Adrenal gland (tissue), 9 donors: ENCODE measurements at regions not wholly inside any gene's neighbourhood (a gene's known extent, or its start where the extent isn't known, plus 50 kb on each side); places are given as distances from the start of the nearest gene placed in this dataset.

Source experiments
- DNase-seq, 7 donors: peaks; one replicate each; pipeline ENCODE4 v3.0.0-alpha.2; 2019 to 2020
- H3K27ac ChIP-seq, 5 donors: fragments of 200-600 bp; sonication (generic) in 4 of 5; 1 replicate in 3 of 5; 2 replicates in 2 of 5; pipeline versions ENCODE4 v1.5.1 to v1.8.0; 2016 to 2020; ENCODE audit warnings: mild to moderate bottlenecking in 1 of 5
- H3K27me3 ChIP-seq: fragments of 200-600 bp; 2 replicates; pipeline ENCODE4 v1.8.0; 2021
- H3K36me3 ChIP-seq, 2 donors: fragments of 200-600 bp; replicated peaks in 1 of 2; 1 replicate in 1 of 2; 2 replicates in 1 of 2; pipeline versions ENCODE4 v1.5.1 to v1.8.0; 2018 to 2022
- H3K4me1 ChIP-seq, 2 donors: fragments of 200-600 bp; replicated peaks in 1 of 2; 1 replicate in 1 of 2; 2 replicates in 1 of 2; pipeline versions ENCODE4 v1.5.1 to v1.8.0; 2018 to 2021
- H3K4me3 ChIP-seq, 4 donors: fragments of 200-600 bp; sonication (generic) in 3 of 4; one replicate each; pipeline ENCODE4 v1.5.1; 2016 to 2018
- H3K9me3 ChIP-seq, 3 donors: fragments of 200-600 bp; sonication (generic) in 1 of 3; replicated peaks in 1 of 3; 1 replicate in 2 of 3; 2 replicates in 1 of 3; pipeline versions ENCODE4 v1.5.1 to v1.8.0; 2016 to 2021
- POLR2A ChIP-seq, 2 donors: fragments of 450-650 bp; IDR thresholded peaks; one replicate each; pipeline ENCODE4 v1.6.1; 2017; ENCODE audit warnings: antibody characterized with exemption in 2 of 2, mild to moderate bottlenecking in 2 of 2, moderate library complexity in 1 of 2
- WGBS, 4 donors: extraction: QIAGEN DNeasy Blood & Tissue Kit in 2 of 4; methylation state at CpG; one replicate each; pipeline versions ENCODE4 v1.1.5 to v1.1.7; 2013 to 2017; 5-methylcytosine and 5-hydroxymethylcytosine counted together
- intact Hi-C, 2 donors: fragments of 100-400 bp; cut with DNase I; formaldehyde crosslinking; loops; one replicate each; pipeline versions ENCODE4 v1.14.1 to v1.15.0; 2022 to 2023
- TF ChIP-seq, protein P1 (sequence below), 6 experiments: fragments of 450-650 bp in 4 of 6; fragments of 200-600 bp in 2 of 6; sonication (generic) in 1 of 6; IDR thresholded peaks; 1 replicate in 5 of 6; 2 replicates in 1 of 6; pipeline versions ENCODE4 v1.5.1 to v1.8.0; 2016 to 2021; ENCODE audit warnings: antibody characterized with exemption in 6 of 6, mild to moderate bottlenecking in 2 of 6, moderate library complexity in 1 of 6
- donor health status: healthy with polysubstance abuse.
- donor health status: Bipolar disorder and iron deficiency.
- donor health status: DM: yes; HTN: yes; CAD: no.
- donor health status: DM: no; HTN: no; CAD: no.
- donor health status: DM: no; HTN: no; CAD: no.

GRCh38 chr6:40735521-40735920, 148.4 kb upstream of the LRFN2 start:
- Histone ChIP-seq H3K27ac (no peak overlapping the region), H3K4me3 (no peak overlapping the region), H3K36me3 (no peaks in the 10 kb centered on the region), H3K27me3 (no peaks in the 10 kb centered on the region), H3K4me1 (no peaks in the 10 kb centered on the region), H3K9me3 (no peaks in the 10 kb centered on the region)
- TF ChIP-seq POLR2A (IDR thresholded peaks at IDR 0.05): no peak
- TF ChIP-seq, protein P1, sequence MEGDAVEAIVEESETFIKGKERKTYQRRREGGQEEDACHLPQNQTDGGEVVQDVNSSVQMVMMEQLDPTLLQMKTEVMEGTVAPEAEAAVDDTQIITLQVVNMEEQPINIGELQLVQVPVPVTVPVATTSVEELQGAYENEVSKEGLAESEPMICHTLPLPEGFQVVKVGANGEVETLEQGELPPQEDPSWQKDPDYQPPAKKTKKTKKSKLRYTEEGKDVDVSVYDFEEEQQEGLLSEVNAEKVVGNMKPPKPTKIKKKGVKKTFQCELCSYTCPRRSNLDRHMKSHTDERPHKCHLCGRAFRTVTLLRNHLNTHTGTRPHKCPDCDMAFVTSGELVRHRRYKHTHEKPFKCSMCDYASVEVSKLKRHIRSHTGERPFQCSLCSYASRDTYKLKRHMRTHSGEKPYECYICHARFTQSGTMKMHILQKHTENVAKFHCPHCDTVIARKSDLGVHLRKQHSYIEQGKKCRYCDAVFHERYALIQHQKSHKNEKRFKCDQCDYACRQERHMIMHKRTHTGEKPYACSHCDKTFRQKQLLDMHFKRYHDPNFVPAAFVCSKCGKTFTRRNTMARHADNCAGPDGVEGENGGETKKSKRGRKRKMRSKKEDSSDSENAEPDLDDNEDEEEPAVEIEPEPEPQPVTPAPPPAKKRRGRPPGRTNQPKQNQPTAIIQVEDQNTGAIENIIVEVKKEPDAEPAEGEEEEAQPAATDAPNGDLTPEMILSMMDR (IDR thresholded peaks at IDR 0.05): no peak
- intact Hi-C loops: no loop called here
- WGBS, 4 donors: 74 to 82% (median 80%) methylated on average over 5 to 7 of the region's 7 CpGs
- DNase-seq: no peak

- H3K4me3 ChIP-seq: no peak overlapping the region
- no peaks in the 10 kb centered on the region for H3K27me3 ChIP-seq
- H3K27ac ChIP-seq: no peak overlapping the region
- TF ChIP-seq, protein P1 (IDR thresholded peaks at IDR 0.05): no peak
- no peak for TF ChIP-seq POLR2A (IDR thresholded peaks at IDR 0.05)
- H3K36me3 ChIP-seq: no peaks in the 10 kb centered on the region
- no peaks in the 10 kb centered on the region for H3K9me3 ChIP-seq
- DNase-seq: no peak
- intact Hi-C loops: no loop called here
- WGBS, 4 donors: 37 to 65% (median 48%) methylated on average over 3 of the region's 3 CpGs
- H3K4me1 ChIP-seq: no peaks in the 10 kb centered on the region
Measured at GRCh38 chr6:40735121-40735520, 148.0 kb upstream of the LRFN2 start.

GRCh38 chr6:40734607-40735006, 147.4 kb upstream of the LRFN2 start:
- 76 to 83% (median 80%) methylated on average over 4 of the region's 4 CpGs for WGBS, 4 donors
- no peak overlapping the region for H3K4me3 ChIP-seq
- no peaks in the 10 kb centered on the region for H3K9me3 ChIP-seq
- DNase-seq: no peak
- no peaks in the 10 kb centered on the region for H3K4me1 ChIP-seq
- H3K27me3 ChIP-seq: no peaks in the 10 kb centered on the region
- intact Hi-C loops: no loop called here
- TF ChIP-seq POLR2A (IDR thresholded peaks at IDR 0.05): no peak
- TF ChIP-seq, protein P1 (IDR thresholded peaks at IDR 0.05): no peak
- no peak overlapping the region for H3K27ac ChIP-seq
- H3K36me3 ChIP-seq: no peaks in the 10 kb centered on the region

DNA sequence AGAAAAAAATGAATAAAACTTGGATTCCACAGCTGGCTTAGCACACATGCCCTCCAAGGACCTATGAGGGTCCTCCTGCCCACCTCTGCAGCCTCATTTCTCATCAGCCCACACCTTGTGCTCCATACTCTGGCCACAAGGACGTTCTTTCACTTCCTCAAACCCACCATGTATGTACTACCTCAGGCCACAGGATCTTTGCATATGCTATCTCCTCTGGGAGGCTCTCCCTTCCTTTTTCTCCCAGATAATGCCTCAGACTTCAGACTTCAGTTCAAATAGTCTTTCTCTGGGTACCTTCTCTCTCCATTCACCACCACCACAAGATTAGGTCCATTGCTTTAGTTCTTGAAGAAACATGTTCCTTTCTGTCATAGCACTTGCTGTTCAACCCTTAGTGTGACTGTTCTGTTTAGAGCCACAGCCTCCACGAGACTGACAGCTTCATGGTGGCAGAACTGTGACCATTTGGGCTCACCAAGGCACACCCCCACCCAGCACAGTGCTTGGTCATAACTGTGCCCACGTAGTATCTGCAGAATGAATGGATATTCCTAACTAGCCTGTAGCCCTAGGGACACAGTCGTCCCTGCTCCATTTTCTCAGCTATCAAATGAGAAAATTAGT, 146.7 kb upstream of the LRFN2 start:
- no peaks in the 10 kb centered on the region for H3K4me1 ChIP-seq
- no peaks in the 10 kb centered on the region for H3K36me3 ChIP-seq
- no peak overlapping the region for H3K27ac ChIP-seq
- DNase-seq: no peak
- WGBS, 4 donors: 48 to 69% (median 57%) methylated on average over 4 of the region's 4 CpGs
- no peak overlapping the region for H3K4me3 ChIP-seq
- intact Hi-C loops: no loop called here
- H3K9me3 ChIP-seq: no peaks in the 10 kb centered on the region
- H3K27me3 ChIP-seq: no peaks in the 10 kb centered on the region
- TF ChIP-seq, protein P1 (IDR thresholded peaks at IDR 0.05): no peak
- no peak for TF ChIP-seq POLR2A (IDR thresholded peaks at IDR 0.05)
